ENCODE measurements at regions not wholly inside any gene's neighbourhood (a gene's known extent, or its start where the extent isn't known, plus 50 kb on each side); places are given as distances from the start of the nearest gene placed in this dataset.
"Not testable (repeated sequence)": the region's sequence is repeated elsewhere in the genome, so short reads cannot be mapped to it uniquely, and the experiment has no call there.

DNA sequence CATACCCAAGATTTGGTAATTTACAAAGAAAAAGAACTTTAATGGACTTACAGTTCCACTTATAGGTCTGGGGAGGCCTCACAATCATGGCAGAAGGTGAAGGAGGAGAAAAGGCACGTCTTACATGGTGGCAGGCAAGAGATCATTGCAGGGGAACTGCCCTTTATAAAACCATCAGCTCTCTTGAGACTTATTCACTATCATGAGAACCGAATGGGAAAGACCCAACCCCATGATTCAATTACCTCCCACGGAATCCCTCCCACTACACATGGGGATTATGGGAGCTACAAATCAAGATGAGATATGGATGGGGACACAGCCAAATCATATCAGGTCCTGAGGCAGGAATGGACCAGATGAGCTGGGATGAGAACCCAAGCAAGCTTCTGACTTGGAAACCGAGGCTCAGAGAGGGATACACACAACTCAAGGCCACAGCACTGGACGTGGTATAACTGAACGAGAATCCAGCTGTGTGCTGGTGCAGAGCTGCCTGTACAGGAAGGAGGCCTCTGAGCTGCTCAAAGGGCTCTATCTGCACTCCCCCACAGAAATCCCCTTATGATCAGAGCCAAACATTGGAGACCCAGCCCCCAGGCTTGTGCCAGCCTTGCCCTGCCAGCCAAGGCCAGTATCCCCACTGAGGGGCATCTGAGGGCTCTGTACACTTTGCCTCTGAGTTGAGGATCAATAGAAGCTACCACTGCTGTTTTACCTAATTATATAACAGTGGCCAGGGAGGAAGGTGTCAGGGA is 137.8 kb downstream of the CEBPB start:
- no peak for DNase-seq (ENCODE audit: low read depth in 2 of 2)

DNA sequence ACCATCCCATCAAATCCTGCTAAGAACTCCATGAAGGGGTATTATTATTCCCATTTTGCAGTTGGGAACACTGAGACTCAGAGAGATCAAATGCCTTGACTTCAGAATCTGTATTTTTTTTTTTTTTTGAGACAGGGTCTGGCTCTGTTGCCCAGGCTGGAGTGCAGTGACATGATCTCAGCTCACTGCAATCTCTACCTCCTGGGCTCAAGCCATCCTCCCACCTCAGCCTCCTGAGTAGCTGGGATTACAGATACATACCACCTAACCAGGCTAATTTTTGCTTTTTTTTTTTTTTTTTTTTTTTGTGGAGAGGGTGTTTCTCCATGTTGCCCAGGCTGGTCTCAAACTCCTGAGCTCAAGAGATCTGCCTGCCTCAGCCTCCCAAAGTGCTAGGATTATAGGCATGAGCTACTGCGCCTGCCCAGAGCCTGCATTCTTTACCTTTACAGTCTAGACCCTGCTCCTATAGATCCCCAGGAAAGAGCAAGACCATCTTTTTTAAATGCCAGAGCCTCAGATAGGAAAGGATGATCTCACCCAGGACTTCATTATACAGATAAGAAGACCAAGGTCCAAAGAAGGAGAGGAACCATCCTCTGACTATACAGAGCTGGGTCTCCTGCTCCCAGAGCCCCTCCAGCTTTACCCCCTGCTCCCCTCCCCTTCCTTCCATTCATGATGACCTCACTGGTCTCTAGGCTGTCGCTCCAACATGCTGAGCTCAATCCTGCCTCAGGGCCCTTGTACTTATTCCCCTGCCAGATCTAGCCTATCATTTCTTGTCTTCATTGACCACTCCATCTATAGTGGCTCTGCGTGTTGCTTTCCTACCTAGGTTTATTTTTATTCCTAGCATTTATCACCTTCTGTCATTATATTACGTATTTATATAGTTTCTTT is 138.6 kb downstream of the CEBPB start:
- no peak for DNase-seq (ENCODE audit: low read depth in 2 of 2)

DNA sequence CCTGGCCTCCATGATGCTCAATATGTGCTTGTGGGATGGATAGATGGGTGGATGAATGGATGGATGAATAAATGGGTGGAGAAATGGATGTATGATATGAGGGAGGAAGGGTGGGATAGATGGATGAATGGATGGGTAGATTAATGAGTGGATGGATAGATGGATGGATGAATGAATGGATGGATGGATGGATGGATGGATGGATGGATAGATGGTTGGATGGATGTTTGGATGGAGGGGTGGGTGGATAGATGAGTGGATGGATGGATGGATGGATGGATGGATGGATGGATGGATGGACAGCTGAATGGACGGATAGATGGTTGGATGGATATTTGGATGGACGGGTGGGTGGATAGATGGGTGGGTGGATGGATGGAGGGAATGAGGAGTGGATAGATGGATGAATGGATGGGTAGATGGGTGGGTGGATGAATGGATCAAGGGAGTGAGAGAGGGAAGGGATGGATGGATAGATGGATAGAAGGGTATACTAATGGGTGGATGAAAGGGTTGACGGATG is 139.4 kb downstream of the CEBPB start:
- no peak for DNase-seq (ENCODE audit: low read depth in 2 of 2)

DNA sequence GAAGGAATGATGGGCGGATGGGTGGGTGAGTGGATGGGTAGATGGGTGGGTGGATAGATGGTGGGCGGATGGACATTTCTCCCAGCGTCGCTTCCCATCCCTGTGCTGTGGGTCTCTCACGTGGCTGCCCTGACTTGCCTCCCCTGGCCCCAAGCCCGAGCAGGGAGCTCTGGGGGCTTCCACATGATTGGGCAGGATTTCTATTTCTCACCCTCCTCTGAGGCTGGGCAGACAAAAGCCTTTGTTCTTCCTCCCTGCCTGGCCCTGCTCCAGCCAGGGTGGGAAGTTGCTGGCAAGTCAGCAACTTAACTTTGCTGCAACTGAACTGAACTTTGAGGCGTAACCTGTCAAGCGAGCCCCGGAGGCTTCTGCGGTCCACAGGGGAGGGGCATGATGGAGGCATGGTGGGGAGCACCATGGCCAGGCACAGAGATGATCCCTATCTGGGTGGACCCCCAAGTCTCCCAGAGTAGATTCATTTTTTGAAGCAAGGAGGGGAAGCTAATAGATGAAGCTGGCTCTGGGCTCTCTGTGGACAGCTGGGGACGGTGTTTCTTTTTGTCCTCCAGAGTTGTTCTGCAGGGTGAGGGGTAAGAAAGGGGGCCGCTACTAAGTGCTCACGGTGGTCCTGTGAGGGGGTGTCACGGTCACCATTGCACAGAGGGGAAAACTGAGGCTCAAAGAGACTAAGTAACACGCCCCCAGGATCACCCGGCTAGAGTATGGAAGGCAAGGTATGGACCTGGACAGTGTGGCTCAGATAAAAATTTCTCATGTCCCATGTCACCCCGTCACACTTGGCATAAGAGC is 140.1 kb downstream of the CEBPB start:
- no peak for DNase-seq (ENCODE audit: low read depth in 2 of 2)

DNA sequence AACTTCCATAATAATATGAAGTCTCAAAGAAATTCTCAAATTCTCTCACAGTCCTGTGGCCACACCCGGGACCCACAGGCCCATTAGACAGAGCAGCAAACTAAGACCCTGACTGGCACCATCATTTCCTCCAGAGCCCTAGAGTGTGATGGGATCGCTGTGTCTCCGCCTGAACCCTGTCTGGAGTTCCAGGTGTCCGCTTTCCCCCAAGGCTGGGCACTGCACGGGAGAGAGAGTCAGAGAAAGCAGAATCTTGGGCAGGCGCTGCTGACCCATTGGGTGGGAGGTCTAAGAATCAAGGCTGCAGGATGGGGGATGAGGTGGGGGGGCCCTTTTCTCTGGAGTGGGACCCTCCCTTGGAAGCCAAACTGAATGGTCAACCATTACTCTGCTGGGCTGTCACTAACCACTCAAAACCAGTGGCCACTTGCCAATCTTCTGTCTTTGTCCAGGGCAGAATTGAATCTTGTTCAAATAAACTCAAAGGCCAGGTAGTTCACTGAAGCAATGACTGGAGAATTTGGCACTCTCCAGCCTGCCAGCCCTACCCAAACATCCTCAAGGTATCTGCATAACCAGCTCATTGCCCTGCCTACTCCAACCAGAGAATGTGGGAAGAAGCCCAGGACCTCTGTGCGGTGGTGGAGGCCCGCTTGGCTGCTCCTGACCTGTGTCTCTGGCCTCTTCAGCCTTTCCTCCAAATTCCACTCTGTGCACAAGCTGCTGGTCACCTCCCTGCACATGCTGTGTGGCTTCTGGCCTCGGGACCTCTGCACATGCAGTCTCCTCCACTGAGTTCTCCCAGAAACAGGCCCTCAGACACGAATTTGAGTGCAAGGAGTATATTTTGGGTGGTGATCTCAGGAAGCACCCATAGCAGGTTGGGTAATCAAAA is 141.1 kb downstream of the CEBPB start:
- DNase-seq (ENCODE audit: low read depth in 2 of 2) = no peak

DNA sequence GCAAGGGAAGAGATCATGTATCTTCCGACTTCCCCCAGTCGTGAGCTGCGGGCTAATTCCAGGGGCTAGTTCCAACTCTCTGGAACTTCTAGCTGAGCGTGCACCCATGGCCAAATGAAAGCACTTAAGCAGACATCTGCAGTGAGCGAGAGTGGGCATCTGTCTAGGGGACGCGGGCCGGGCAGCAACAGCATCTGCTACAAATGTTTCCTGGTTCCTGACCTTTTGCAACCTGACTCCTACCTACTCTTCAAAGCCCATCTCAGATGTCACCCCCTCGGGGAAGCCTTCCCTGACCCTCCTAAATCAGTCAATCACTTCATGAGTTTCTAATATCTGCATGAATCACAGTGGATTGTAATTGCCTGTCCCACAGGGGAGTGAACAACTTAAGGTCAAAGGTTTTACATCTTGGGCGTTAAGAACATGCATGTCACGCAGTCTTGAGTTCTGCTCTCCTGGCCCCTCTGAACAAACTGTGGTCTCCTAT is 141.9 kb downstream of the CEBPB start:
- no peak for DNase-seq (ENCODE audit: low read depth in 2 of 2)

DNA sequence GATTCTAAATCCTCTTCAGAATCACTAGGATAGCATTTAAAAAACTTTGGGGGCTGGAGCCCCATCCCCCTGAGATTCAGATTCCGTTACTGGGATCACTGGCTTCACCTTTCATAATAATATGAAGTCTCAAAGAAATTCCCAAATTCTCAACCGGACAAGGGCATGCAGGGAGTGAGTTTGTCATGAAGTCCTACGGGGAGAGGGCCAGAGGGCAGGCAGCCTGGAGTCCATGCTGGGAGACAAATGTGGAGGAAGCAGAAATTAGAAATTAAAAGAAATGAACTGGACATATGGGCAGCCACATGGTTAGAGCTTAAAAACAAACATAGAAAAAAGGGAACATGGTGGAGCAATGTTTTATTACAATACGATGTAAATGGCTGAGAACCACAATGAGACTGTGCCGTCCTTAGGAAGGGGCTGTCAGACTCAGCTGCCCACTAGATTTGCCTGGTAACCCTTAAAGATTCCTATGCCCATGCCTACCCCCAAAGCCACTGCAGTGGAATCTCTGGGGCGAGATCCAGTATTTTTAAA is 142.6 kb downstream of the CEBPB start:
- DNase-seq (ENCODE audit: low read depth in 2 of 2) = no peak

DNA sequence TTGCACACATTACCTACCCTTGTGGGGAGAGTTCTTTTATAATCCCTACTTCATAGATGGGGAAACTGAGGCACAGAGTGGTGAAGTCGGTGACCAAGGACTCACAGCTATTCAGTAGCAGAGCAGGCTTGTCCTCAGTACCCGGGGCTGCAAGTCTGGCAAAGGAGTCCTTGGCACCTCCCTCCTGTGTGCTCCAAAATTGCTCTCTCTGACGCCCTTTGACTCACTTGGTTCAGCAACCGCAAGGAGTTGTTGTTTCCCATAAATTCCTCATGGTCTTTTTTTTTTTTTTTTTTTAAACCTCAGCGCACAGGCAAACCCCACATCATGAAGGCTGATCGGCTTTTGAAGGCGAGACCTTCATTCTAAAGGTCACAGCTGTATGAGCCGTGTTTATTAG is 143.2 kb downstream of the CEBPB start:
- no peak for DNase-seq (ENCODE audit: low read depth in 2 of 2)

DNA sequence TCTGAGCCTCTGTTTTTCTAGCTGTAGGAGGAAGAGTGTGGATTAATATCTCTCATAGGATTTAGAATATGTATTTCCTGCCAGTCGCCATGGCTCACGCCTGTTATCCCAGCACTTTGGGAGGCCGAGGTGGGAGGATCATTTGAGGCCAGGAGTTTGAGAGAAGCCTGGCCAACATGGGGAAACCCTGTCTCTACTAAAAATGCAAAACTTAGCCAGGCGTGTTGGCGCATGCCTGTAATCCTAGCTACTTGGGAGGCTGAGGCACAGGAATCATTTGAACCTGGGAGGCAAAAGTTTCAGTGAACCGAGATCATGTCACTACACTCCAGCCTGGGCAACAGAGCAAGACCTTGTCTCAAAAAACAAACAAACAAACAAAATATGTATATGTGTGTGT is 143.9 kb downstream of the CEBPB start:
- DNase-seq (ENCODE audit: low read depth in 2 of 2) = not testable (repeated sequence)

DNA sequence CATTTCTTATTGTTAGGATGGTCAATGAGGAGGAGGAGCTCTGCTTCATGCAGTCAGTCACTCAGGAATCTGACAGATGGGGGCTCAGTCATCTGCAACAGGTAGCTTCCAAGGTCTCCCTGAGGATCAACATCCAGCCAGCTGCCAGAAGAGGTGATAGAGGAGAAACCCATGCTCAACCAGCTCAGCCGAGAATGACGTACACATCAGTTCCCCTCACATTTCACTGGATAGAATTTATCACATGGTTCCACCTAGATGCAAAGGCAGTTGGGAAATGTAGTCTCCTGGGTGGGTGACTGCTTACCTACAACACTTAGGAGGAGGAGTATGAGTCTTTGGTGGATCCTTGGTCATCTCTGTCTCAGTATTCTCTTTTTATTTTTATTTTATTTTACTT is 144.5 kb downstream of the CEBPB start:
- DNase-seq (ENCODE audit: low read depth in 2 of 2) = no peak

DNA sequence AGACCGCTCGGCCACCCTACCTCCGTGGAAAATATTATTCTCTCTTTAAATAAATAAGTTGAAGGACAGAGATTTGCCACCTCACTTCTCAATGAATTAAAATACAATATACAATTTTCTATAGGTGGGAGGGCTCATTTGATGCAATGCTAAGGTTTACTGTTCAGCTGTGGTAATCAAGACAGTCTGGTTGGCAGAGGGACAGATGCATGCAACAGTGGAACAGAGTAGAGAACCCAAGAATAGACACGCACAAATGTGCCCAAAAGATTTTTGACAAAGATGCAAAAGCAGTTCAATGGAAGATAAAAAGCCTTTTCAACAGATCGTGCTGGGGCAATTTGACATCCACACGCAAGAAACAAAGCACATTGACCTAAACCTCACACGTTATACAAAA is 145.2 kb downstream of the CEBPB start:
- DNase-seq (ENCODE audit: low read depth in 2 of 2) = no peak

DNA sequence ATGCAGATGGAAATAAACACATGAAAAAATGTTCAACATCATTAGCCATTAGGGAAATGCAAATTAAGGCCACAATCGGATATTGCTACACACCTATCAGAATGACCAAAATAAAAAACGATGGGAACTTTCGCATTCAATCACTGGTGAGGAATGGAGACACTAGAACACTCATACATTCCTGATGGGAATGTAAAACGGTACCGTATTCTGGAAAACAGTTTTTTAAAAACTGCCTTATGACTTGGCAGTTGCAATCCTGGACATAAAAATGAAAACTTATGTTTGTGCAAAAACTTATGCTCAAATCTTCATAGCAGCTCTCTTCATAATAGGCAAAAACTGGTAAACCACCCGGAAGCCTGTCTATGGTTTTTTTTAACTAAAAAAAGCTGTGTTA is 146.0 kb downstream of the CEBPB start:
- DNase-seq (ENCODE audit: low read depth in 2 of 2) = no peak

DNA sequence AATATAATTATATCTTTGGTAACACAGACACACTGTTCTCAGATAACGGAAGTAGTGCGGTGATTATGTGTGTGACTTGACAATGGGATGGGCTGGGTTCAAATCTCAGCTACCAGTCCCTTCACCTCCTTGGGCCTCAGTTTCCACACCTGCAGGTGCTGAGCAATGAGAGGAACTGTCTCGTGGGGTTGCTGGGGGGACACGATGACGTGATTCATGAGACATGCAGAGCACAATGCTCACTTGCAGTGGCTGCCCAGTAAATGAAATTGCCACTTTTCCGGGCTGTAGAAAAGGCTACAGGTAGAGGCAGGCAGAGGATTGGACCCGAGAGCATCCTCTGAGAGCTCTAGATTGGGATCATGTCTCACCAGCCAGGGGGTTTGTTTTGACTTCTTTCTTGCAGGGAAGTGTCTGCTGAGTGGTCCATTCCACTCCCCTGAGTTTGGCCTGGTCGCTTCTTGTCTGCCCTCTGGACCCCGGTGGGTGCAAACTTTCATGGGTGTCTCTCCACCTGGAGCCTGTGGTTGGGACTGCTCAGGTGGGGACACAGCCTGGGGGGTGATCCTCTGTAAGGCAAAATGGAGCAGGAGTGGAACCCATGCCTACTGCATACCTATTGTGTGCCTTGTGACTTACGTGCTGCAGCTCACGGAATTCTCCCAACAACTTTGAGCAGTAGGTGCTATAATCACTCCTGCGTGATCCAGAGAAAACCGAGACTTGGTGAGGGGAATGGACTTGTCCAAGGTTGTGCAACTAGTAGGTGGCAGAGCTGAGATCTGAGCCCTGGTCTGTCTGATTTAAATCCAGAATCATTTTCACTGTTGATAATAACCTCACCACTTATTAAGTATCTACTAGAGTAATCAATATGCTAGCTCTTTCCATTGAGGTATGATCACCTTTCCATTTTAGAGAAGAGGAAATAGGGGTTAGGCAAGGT is 147.2 kb downstream of the CEBPB start:
- DNase-seq (ENCODE audit: low read depth in 2 of 2) = no peak

DNA sequence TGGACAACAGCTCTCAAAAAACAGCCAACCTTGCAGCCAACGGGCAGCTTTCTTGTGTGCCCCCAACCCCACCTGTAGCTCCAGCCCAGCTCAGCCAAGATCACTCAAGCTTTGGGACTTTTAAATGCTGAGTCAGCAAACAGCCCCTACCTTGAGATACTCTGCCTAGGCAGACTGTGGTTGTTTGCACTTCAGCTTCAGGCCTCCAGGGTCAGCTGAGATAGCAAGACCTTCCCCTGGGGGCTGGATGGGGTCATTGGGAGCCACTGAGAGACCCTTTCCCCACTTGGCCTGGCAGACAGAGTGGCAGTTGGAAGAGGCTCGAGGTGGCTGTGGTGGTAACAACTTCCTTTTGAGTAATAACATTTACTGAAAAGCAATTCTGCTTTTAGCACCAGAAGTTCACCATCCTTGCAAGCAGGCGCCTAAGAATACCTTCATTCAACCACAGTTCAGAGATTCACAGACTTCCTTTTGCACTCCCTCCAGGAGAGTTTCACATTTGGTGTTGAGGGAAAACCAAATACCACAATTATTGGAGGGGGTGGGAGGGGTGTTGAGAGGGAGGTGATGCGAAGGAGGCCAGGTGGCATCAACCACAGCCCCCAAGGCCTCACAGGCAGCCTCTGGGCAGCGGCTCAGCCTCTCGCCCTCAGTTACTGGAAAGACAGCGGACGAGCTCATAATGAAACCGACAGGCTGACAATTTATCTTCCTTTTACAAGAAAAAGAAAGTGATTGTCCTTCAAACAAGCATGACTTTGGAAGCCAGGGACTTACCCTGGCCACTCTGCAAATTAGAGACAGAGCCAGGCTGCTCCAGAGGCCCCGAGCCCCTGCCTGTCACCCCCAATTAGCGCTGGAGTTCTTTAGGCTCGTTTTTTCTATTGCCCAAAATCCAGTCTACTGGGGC is 148.1 kb downstream of the CEBPB start:
- peak in 1 of 2 donors; percentile 5 for DNase-seq (ENCODE audit: low read depth in 2 of 2)

DNA sequence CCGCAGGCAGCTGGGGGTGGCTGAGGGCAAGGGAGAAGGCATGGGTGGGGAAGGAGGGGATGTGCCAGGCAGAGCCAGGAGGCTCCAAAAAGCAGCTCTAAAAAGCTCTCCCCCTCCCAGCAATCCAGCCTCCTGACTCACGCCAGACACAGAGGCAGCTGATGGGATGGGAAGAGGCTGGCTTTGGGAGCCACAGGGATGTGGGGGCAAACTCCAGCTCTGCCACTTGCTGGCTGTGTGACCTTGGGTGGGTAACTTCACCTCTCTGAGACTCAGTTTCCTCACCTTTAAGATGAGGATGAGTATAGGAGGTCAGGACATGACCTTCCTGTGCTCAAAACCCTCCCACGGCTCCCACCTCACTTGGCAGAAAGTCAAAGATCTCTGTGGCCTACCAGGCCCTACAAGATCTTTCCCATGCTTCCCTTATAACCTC is 148.9 kb downstream of the CEBPB start:
- DNase-seq (ENCODE audit: low read depth in 2 of 2) = no peak

DNA sequence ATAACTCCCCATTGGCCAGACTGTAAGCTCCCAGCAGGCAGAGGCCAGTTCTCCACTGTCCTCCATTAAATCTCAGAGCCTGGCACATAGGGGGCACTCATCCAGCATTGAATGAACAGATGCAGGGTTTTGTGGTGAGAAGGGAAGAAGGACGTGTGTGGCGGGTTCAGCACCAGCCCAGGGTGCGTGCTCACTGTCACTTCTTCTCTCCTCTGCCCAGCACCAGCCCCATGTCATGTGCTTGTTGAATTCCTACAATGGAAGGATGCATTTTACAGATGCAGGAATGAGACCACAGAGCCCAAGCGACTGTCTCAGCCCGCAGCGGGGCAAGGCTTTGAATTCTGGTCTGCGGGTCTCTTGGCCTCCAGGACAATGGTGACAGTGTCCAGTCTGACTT is 149.9 kb downstream of the CEBPB start:
- DNase-seq (ENCODE audit: low read depth in 2 of 2) = no peak

DNA sequence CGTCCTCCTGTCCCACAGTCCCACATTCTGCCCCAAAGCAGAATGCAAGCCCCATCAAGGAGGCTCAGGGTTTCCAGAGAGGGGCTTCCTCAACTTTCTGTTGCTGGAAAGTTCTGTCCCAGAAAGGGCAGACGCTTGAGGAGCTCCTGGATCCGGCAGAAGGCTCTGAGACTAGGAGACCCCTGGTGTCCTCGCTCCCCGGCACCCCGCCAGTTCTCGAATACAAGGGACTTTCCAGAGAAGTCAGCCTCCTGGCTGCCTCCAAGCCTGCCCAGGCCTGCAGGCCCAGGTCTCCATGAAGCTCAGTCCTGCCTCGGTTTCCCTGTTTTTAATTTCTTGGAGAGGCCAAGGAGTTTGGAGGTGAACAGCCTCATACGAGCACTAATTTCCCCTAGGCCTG is 150.4 kb downstream of the CEBPB start:
- DNase-seq (ENCODE audit: low read depth in 2 of 2) = no peak

All from stimulated activated CD8-positive, alpha-beta memory T cell treated with anti-CD3 and anti-CD28 coated beads, Interleukin-7, amount 100 ng/mL, for 1 hour (primary cell).